ENCODE measurements at regions not wholly inside any gene's neighbourhood (a gene's known extent, or its start where the extent isn't known, plus 50 kb on each side); places are given as distances from the start of the nearest gene placed in this dataset.

DNA sequence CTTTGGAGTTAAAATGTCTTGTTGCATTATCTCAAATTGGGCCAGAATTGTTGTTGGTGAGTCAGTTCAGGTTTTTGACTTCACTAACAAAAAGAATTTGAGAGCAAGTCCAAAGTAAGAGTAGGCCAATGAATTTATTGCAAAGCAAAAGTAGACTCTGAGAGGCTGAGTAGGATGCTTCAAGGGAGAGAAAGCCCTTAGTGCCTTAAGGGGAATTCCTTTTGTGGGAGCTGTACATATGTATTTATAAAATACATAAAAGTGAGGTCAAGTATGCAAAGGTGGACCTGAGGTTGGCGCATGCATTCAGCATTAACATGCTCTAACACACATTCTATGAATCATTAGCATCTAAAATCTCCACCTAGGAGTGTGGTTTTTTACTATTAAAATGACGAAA is 565.4 kb downstream of the GRXCR1 start:
- TF ChIP-seq ZBTB33 (IDR thresholded peaks at IDR 0.05) = no peak
- TF ChIP-seq STAT3 (IDR thresholded peaks at IDR 0.05; ENCODE audit: low read depth, low read length) = no peak

Data from GM12878 (cell line).